SK-N-SH (cell line): ENCODE measurements at regions not wholly inside any gene's neighbourhood (a gene's known extent, or its start where the extent isn't known, plus 50 kb on each side); places are given as distances from the start of the nearest gene placed in this dataset.

Experiments
- CTCF ChIA-PET: fragments of 300-600, 350-600 bp; formaldehyde crosslinking; extraction: SDS; loops from one replicate; lab custom pipeline; 2021; lab: Yijun Ruan, JAX
- POLR2A ChIA-PET: fragments of 350-600 bp; sonication (Branson Sonifier 250); formaldehyde crosslinking; extraction: SDS; loops from one replicate; lab custom pipeline; 2020; ENCODE audit warnings: antibody characterized with exemption, inconsistent platforms; lab: Yijun Ruan, JAX
- DNase-seq: peaks from one replicate; pipeline ENCODE4 v3.0.0; 2012
- H2AFZ ChIP-seq: fragments of 200-600 bp; sonication (generic); 2 replicates; pipeline ENCODE4 v1.8.1; 2016; ENCODE audit warnings: antibody characterized with exemption, mild to moderate bottlenecking, low read depth
- H3F3A ChIP-seq: fragments of 200-600 bp; sonication (generic); replicated peaks from 2 replicates; pipeline ENCODE3; 2016; ENCODE audit warnings: antibody characterized with exemption, mild to moderate bottlenecking; ENCODE audit not compliant: insufficient read depth
- H3K27ac ChIP-seq, 2 experiments: fragments of 200-500 bp in 1 of 2; fragments of 200-600 bp in 1 of 2; sonication (Bioruptor generic) in 1 of 2; sonication (generic), shearing (Covaris generic) in 1 of 2; 2 replicates each; pipeline versions ENCODE4 v1.5.1 to v1.6.1; 2014 to 2016; ENCODE audit warnings: low read depth in 2 of 2, inconsistent platforms in 1 of 2, low read length in 1 of 2, mild to moderate bottlenecking in 1 of 2, mixed read lengths in 1 of 2
- H3K27me3 ChIP-seq: fragments of 200-600 bp; sonication (generic), shearing (Covaris generic); 2 replicates; pipeline ENCODE4 v1.6.1; 2016; ENCODE audit warnings: mixed run types; ENCODE audit not compliant: insufficient read depth
- H3K36me3 ChIP-seq, 2 experiments: fragments of 200-500 bp in 1 of 2; fragments of 200-600 bp in 1 of 2; sonication (Bioruptor generic) in 1 of 2; sonication (generic) in 1 of 2; replicated peaks in 1 of 2; 2 replicates each; pipeline versions ENCODE3 to v1.5.1; 2014 to 2016; ENCODE audit warnings: low read length in 1 of 2, mild to moderate bottlenecking in 1 of 2; ENCODE audit not compliant: insufficient read depth in 2 of 2, control insufficient read depth in 1 of 2
- H3K4me1 ChIP-seq, 2 experiments: fragments of 200-500 bp in 1 of 2; fragments of 200-600 bp in 1 of 2; sonication (Bioruptor generic) in 1 of 2; sonication (generic), shearing (Covaris generic) in 1 of 2; 2 replicates each; pipeline versions ENCODE4 v1.5.1 to v1.6.1; 2014 to 2016; ENCODE audit warnings: low read depth in 1 of 2, low read length in 1 of 2, mixed run types in 1 of 2; ENCODE audit not compliant: insufficient read depth in 2 of 2, control insufficient read depth in 1 of 2
- H3K4me2 ChIP-seq: fragments of 200-600 bp; sonication (generic), shearing (Covaris generic); 2 replicates; pipeline ENCODE4 v1.6.1; 2017; ENCODE audit warnings: mixed run types
- H3K4me3 ChIP-seq, 2 experiments: fragments of 200-500 bp in 1 of 2; fragments of 200-600 bp in 1 of 2; sonication (Bioruptor generic) in 1 of 2; sonication (generic), shearing (Covaris generic) in 1 of 2; 2 replicates each; pipeline versions ENCODE4 v1.5.1 to v1.8.1; 2014 to 2016; ENCODE audit warnings: low read depth in 2 of 2, inconsistent platforms in 1 of 2, low read length in 1 of 2, mild to moderate bottlenecking in 1 of 2, mixed read lengths in 1 of 2, moderate library complexity in 1 of 2
- H3K79me2 ChIP-seq: fragments of 200-600 bp; sonication (generic); 2 replicates; pipeline ENCODE4 v1.8.1; 2017; ENCODE audit warnings: mild to moderate bottlenecking; ENCODE audit not compliant: insufficient read depth
- H3K9ac ChIP-seq: fragments of 200-600 bp; sonication (generic); 2 replicates; pipeline ENCODE4 v1.6.1; 2017; ENCODE audit warnings: mixed run types
- H3K9me2 ChIP-seq: fragments of 200-600 bp; sonication (generic); 2 replicates; pipeline ENCODE4 v1.6.1; 2017; ENCODE audit warnings: mixed run types
- H3K9me3 ChIP-seq: fragments of 200-600 bp; sonication (generic); 2 replicates; pipeline ENCODE4 v1.6.1; 2017; ENCODE audit warnings: mixed run types, mild to moderate bottlenecking, moderate library complexity
- H4K20me1 ChIP-seq: fragments of 200-600 bp; sonication (generic); 2 replicates; pipeline ENCODE4 v1.6.1; 2017; ENCODE audit warnings: mild to moderate bottlenecking, mixed run types; ENCODE audit not compliant: insufficient read depth
- CHD2 ChIP-seq: fragments of 150-350 bp; IDR thresholded peaks from 2 replicates; pipeline ENCODE4 v1.6.1; 2018; ENCODE audit warnings: low read length; ENCODE audit not compliant: partially characterized antibody
- EP300 ChIP-seq, 2 experiments: IDR thresholded peaks; 2 replicates each; pipeline versions ENCODE4 v1.4.0 to v1.6.1; 2012; ENCODE audit warnings: borderline replicate concordance in 1 of 2, low read depth in 1 of 2, low read length in 1 of 2
- FOSL2 ChIP-seq: IDR thresholded peaks from 2 replicates; pipeline ENCODE4 v1.4.0; 2012; ENCODE audit warnings: low read depth, mild to moderate bottlenecking, moderate library complexity, borderline replicate concordance
- FOXJ3 ChIP-seq: sonication (generic); formaldehyde crosslinking; IDR thresholded peaks from 2 replicates; pipeline ENCODE4 v1.5.1; 2020; ENCODE audit warnings: mild to moderate bottlenecking, missing genetic modification reagents
- FOXM1 ChIP-seq: IDR thresholded peaks from 2 replicates; pipeline ENCODE4 v1.4.0; 2012; ENCODE audit warnings: low read depth, mild to moderate bottlenecking
- GABPA ChIP-seq: IDR thresholded peaks from 2 replicates; pipeline ENCODE4 v1.4.0; 2012; ENCODE audit warnings: low read depth, mild to moderate bottlenecking
- JUND ChIP-seq: IDR thresholded peaks from 2 replicates; pipeline ENCODE4 v1.4.0; 2012
- MAX ChIP-seq: IDR thresholded peaks from 2 replicates; pipeline ENCODE4 v1.4.0; 2012; ENCODE audit warnings: low read depth
- MXI1 ChIP-seq: IDR thresholded peaks from 2 replicates; pipeline ENCODE4 v1.6.1; 2012; ENCODE audit warnings: mild to moderate bottlenecking, low read depth, low read length, improper control_type of control experiment
- PBX3 ChIP-seq: IDR thresholded peaks from 2 replicates; pipeline ENCODE4; 2012
- RAD21 ChIP-seq: IDR thresholded peaks from 2 replicates; pipeline ENCODE4 v1.6.1; 2012; ENCODE audit warnings: mild to moderate bottlenecking, low read length
- RCOR1 ChIP-seq: fragments of 150-350 bp; IDR thresholded peaks from 2 replicates; pipeline ENCODE4 v1.6.1; 2017; ENCODE audit warnings: antibody characterized with exemption, low read length
- REST ChIP-seq: IDR thresholded peaks from 2 replicates; pipeline ENCODE4 v1.6.1; 2012; ENCODE audit warnings: mild to moderate bottlenecking, low read depth, low read length, moderate library complexity
- SMC3 ChIP-seq: IDR thresholded peaks from 2 replicates; pipeline ENCODE4 v1.6.1; 2012; ENCODE audit warnings: low read depth, low read length, improper control_type of control experiment
- TAF1 ChIP-seq: IDR thresholded peaks from 2 replicates; pipeline ENCODE4 v1.6.1; 2012; ENCODE audit warnings: low read depth, mild to moderate bottlenecking, low read length, moderate library complexity, borderline replicate concordance
- TCF12 ChIP-seq: IDR thresholded peaks from 2 replicates; pipeline ENCODE4 v1.4.0; 2012
- USF2 ChIP-seq: fragments of 150-350 bp; IDR thresholded peaks from 2 replicates; pipeline ENCODE4 v1.6.1; 2017; ENCODE audit warnings: antibody characterized with exemption, low read length, low read depth, borderline replicate concordance
- YY1 ChIP-seq: IDR thresholded peaks from 2 replicates; pipeline ENCODE4 v1.4.0; 2012; ENCODE audit warnings: low read depth, mild to moderate bottlenecking
- WGBS: methylation state at CpG from one replicate; pipeline ENCODE4 v1.1.6; 2017; ENCODE audit warnings: low lambda C conversion rate; 5-methylcytosine and 5-hydroxymethylcytosine counted together

GRCh38 chr5:126274763-126275125, 148.5 kb upstream of the GRAMD2B start:
- Histone ChIP-seq H3K4me3 (no peak overlapping the region), H3K9me3 (no peaks in the 10 kb centered on the region), H3K79me2 (no peaks in the 10 kb centered on the region), H3K4me2 (no peak overlapping the region), H3K27ac (peak overlapping the region in 1 of 2 experiments; percentile 72; a peak in 1 of 4 replicates), H3F3A (no peaks in the 10 kb centered on the region), H3K36me3 (no peaks in the 10 kb centered on the region), H3K4me1 (peaks cover 0 to 6% of the 10 kb centered on the region in 2 experiments; a peak in 2 of 4 replicates), H3K27me3 (no peaks in the 10 kb centered on the region), H3K9me2 (no peaks in the 10 kb centered on the region), H4K20me1 (no peaks in the 10 kb centered on the region), H3K9ac (no peak overlapping the region), H2AFZ (no peak overlapping the region)
- CTCF ChIA-PET: interaction anchor here (1.3 kb wide), 1 partner anchor 8 kb away, joined by 3 read pairs; no protein-coding TSS in a partner anchor
- no peak for TF ChIP-seq FOXM1
- TF ChIP-seq TCF12: peak; percentile 59
- TF ChIP-seq MAX: no peak
- TF ChIP-seq TAF1: no peak
- TF ChIP-seq FOXJ3 (CRISPR knock-in tag): no peak
- peak; percentile 29; the same call in 1 of the 2 replicates for TF ChIP-seq PBX3
- TF ChIP-seq USF2: no peak
- TF ChIP-seq CHD2: no peak
- TF ChIP-seq MXI1: no peak
- TF ChIP-seq GABPA: no peak
- TF ChIP-seq REST: no peak
- no peak for TF ChIP-seq RAD21
- POLR2A ChIA-PET: no interaction called here
- 24% methylated on average over 3 of the region's 3 CpGs for WGBS
- DNase-seq: no peak

GRCh38 chr5:126277762-126278161, 145.4 kb upstream of the GRAMD2B start:
- no peak for DNase-seq
- Histone ChIP-seq H3K9me2 (no peaks in the 10 kb centered on the region), H3K4me2 (no peak overlapping the region), H4K20me1 (no peaks in the 10 kb centered on the region), H3K9me3 (no peaks in the 10 kb centered on the region), H3K4me1 (peaks cover 0 to 6% of the 10 kb centered on the region in 2 experiments; a peak in 2 of 4 replicates), H3K79me2 (no peaks in the 10 kb centered on the region), H3K4me3 (no peak overlapping the region), H3K27me3 (no peaks in the 10 kb centered on the region), H3K9ac (no peak overlapping the region), H2AFZ (no peak overlapping the region), H3K36me3 (no peaks in the 10 kb centered on the region), H3F3A (no peaks in the 10 kb centered on the region), H3K27ac (no peak overlapping the region)
- ChIA-PET CTCF (no interaction called here), POLR2A (no interaction called here)
- TF ChIP-seq USF2: no peak
- TF ChIP-seq EP300 (IDR thresholded peaks at IDR 0.05; ENCODE audit: borderline replicate concordance in 1 of 2, low read depth in 1 of 2, low read length in 1 of 2): no peak
- TF ChIP-seq MAX: no peak
- TF ChIP-seq FOXJ3 (CRISPR knock-in tag): no peak
- TF ChIP-seq YY1: no peak
- TF ChIP-seq JUND: no peak
- no peak for TF ChIP-seq RAD21
- TF ChIP-seq SMC3: no peak
- no peak for TF ChIP-seq RCOR1
- TF ChIP-seq MXI1: no peak
- TF ChIP-seq FOSL2: no peak
